Superior temporal gyrus (tissue), 1 donor: ENCODE measurements at regions not wholly inside any gene's neighbourhood (a gene's known extent, or its start where the extent isn't known, plus 50 kb on each side); places are given as distances from the start of the nearest gene placed in this dataset.
"Not testable (repeated sequence)": the region's sequence is repeated elsewhere in the genome, so short reads cannot be mapped to it uniquely, and the experiment has no call there.

Experiments
- DNase-seq: peaks from one replicate; pipeline ENCODE4 v3.0.0-alpha.2; 2016; ENCODE audit errors: extremely low spot score

- DNase-seq = no peak
Measured at GRCh38 chr11:69950120-69950519, 128.0 kb upstream of the ANO1 start.

GRCh38 chr11:69950621-69951020 lies 127.5 kb upstream of the ANO1 start:
- no peak for DNase-seq

- no peak for DNase-seq
Measured at GRCh38 chr11:69951821-69952220, 126.3 kb upstream of the ANO1 start.

- DNase-seq = not testable (repeated sequence)
Measured at GRCh38 chr11:69952229-69952975, 125.7 kb upstream of the ANO1 start.

GRCh38 chr11:69953356-69953755 lies 124.8 kb upstream of the ANO1 start:
- DNase-seq = no peak

GRCh38 chr11:69954756-69955155 lies 123.4 kb upstream of the ANO1 start:
- no peak for DNase-seq

- DNase-seq = no peak
Measured at GRCh38 chr11:69956669-69957190, 121.4 kb upstream of the ANO1 start.

GRCh38 chr11:69957849-69958248 lies 120.3 kb upstream of the ANO1 start:
- DNase-seq = no peak

GRCh38 chr11:69958308-69958707 lies 119.8 kb upstream of the ANO1 start:
- no peak for DNase-seq

GRCh38 chr11:69959461-69959860 lies 118.7 kb upstream of the ANO1 start:
- no peak for DNase-seq

GRCh38 chr11:69961738-69962137 lies 116.4 kb upstream of the ANO1 start:
- no peak for DNase-seq

GRCh38 chr11:69962152-69962551 lies 116.0 kb upstream of the ANO1 start:
- DNase-seq = no peak

GRCh38 chr11:69963533-69964246 lies 114.4 kb upstream of the ANO1 start:
- DNase-seq = no peak

GRCh38 chr11:69964247-69964643 lies 113.9 kb upstream of the ANO1 start:
- DNase-seq = no peak

GRCh38 chr11:69965821-69966582 lies 112.1 kb upstream of the ANO1 start:
- DNase-seq = no peak

- DNase-seq = no peak
Measured at GRCh38 chr11:69966583-69966835, 111.6 kb upstream of the ANO1 start.

- DNase-seq = no peak
Measured at GRCh38 chr11:69966910-69967483, 111.1 kb upstream of the ANO1 start.

- DNase-seq = no peak
Measured at GRCh38 chr11:69967484-69967883, 110.6 kb upstream of the ANO1 start.

- DNase-seq = no peak
Measured at GRCh38 chr11:69968396-69969347, 109.4 kb upstream of the ANO1 start.

GRCh38 chr11:69969890-69970784 lies 108.0 kb upstream of the ANO1 start:
- no peak for DNase-seq
